HG02610 (cell line): ENCODE measurements at regions not wholly inside any gene's neighbourhood (a gene's known extent, or its start where the extent isn't known, plus 50 kb on each side); places are given as distances from the start of the nearest gene placed in this dataset.

Experiments used
- ATAC-seq: cut with Tn5 transposase; IDR thresholded peaks from one replicate; pipeline ENCODE4 v1.9.1; 2021; ENCODE audit warnings: mild to moderate bottlenecking, moderate library complexity; ENCODE audit not compliant: unreplicated experiment

DNA sequence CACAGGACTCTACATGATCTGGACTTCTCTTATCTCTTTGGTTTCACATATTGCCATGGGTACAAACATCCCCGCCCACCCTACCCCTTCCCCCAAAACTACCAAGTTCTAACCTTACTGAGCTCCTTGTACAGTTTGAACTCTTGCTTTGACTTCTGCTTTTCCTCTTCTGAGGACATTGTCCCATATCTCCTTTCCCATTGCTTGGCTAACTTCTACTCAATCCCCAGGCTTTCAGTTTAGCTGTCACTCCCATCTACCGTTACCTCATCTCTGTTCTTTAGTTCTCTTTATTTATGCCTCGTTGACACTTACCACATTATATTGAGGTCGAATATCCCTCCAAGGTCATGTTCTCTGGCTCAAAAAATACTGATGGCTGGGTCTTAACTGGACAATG is 393.5 kb upstream of the CADM1 start:
- no peak for ATAC-seq

DNA sequence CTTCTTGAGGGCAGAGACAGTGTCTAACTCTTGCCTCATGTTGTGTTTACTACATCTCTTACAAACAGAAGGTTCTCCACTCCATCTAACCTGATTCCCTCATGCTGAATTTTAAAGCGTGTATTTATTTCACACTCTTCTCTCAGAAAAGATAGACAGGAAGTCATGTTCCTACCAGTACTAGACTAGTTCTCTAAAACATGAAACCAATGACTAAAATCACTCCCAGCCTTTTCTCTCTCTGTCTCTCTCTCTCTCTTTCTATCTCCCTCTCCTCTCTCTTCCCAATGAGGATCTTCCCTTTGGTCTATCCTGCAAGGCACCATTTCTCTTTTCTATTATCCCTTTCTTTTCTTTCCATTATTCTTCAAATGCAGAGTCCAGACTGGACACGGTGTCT is 391.9 kb upstream of the CADM1 start:
- ATAC-seq = peak; percentile 48

DNA sequence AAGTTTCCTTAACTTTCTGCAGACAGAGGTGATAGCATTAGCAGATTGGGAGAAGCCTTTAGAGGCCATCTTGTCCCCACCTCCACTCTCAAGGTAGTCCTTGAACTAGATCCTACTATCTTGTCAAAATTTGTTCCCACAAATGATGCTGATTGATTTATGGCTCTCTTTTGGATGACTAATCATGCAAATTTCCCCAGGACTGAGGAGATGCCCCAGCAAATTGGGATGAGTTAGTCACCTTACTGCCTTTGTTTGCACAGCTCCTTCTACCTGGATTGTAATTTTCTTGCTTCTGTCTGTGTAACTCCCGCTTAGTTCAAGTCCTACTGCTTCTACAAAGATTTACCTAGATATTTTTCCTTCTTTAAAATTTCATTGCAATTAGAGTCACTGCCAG is 391.4 kb upstream of the CADM1 start:
- no peak for ATAC-seq

DNA sequence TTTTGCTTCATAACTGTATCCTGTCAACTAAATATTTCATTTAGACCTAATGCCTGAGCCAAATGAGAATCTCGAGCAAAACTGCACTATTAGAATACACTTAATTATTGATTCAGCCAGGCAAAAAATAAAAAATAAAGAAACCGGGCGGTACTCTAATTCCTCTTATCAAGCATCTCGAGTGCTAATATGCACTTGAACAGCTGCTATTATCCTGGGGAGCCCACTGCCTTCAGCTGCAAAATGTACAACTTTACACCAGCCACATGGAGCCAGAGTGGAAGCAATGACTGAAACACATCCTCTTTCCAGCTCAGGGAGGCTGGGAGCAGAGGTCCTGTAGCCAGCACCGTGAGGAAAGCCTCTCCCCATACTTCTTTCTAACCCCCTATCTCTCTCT is 390.0 kb upstream of the CADM1 start:
- no peak for ATAC-seq

DNA sequence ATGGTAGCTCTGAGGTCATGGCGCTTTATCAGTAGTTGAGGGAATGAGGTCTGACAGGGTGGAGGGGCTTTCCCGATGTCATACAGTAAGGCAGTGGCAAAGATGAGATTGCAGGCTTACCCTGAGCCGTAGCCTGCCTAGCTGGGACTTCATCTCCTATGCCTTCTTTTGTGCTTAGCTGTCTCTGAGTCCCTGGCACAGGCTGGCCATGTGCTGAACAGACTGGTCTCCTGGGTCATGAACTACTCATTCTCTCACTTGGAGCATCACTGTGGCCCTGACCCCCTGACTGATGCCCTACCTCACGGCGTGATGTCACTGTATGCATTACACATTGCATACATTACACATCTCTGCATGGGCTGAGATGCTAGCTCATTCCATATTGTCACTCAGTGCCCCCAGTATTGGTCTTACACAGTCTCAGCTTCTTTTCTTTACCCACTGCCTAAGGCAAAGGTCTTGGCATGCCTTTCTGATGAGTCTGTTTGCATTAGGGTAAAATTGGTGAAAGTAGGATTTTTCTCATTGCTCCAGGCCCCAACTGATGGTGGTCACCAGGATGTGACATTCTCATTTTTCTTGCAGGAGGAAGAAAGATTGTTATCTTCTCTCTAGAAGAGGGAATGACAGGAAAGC is 389.4 kb upstream of the CADM1 start:
- no peak for ATAC-seq

DNA sequence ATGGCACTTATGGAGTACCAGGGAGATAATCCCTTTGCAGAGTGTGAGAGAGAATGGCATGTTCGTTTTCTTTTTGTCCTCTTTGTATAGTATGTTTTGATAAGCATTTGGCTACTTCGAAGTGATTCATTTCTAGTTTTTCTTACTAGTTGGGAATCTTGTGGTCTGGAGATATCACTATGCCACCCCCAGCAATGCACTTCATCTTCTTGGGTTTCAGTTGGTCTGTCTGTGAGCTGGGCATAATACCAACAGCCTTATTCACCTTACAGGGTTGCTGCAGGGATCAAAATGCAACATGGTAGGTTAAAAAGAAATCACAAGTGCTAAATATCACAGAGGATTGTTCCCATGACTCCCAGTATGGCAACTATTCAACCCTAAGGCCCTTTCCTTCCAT is 387.8 kb upstream of the CADM1 start:
- ATAC-seq = no peak

DNA sequence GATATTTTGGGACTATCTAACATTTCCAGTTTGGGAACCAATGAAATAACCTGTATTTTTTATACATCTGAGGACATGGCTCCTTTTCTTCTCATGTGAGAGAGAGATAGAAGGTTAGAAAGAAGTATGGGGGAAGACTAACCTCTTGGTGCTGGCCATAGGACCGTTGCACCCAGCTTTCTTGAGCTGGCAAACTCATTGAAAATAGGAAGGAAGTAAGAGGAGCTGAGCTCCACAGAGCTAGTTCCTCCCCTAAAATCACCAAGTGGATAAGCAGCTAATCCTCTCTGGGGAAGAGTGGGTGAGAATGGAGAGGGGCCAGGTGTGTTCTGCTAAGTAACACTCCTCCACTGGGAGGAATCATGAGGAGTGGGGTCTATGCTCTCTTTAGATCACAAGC is 387.4 kb upstream of the CADM1 start:
- no peak for ATAC-seq

DNA sequence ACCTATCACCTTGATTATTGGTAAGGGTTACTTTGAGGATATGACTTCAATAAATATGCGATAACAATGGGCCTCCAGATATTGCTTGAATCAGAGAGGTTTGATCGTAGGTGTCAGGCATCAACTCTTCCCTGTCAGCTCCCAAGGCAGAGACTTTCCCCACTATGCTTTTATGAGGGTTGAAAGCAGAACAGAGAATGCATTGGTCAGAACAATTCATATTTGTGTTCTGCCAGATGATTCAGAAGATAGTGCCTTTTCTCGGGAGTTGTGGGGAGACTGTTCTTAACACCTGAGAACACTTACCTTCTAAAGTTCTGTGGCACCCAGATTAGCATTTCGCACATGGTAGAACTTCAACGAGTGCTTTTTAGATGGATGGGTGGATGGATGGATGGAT is 386.3 kb upstream of the CADM1 start:
- no peak for ATAC-seq

DNA sequence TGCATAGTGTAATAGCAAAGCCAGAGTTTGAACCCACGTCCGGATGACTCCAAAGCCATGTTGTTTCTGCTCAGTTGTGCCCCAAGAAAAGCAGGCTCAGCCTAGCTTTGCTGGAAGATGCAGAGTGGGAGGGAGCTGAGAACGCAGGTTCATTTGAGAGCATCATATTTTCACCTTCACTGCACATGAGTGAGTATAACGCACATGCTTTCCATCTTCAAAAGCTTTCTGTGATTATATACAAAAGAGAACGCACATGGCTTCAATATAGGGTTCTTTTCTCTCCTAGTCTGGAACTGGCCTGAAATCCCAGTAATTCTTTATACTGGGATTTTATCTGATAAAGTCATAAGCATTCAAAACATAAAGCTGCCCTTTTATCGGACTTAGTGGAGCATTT is 385.5 kb upstream of the CADM1 start:
- ATAC-seq = no peak

DNA sequence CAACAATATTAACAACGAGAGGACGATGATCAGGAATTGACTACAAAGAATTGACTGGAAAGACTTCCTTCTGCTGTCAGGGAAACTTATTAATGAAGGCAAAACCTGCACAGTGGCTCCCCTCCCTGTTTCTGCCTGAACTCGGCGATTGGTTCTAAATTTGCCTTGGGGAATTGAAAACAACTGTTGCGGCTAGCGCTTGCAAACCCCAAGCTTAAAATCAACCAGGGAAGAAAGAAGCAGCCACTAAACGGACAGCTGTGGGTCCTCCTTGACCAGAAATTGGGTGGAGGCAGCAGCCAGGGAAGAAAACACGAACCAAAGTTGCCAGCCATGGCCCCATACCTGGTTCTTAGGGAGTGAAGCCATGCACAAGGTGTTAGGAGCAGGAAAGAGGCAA is 383.5 kb upstream of the CADM1 start:
- ATAC-seq = no peak

DNA sequence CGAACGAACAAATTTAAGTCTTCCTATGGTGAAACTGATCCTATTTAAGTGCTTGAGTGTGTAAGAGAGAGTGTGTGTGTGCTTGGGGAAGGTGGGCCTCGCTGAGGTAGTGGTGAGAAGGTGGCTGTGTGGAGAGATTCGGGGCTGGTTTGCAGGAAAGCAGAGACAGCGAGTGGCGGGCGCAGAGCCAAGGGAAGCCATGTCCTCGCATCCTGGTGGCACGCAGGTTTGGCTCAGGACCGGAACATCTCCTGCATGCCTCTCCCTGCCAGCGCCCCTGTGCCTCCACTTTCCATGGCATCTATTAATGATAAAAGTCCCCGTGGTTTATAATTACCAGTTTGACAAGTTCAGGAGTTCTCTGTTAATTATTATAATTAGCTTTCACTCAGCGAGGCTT is 383.1 kb upstream of the CADM1 start:
- ATAC-seq = no peak

DNA sequence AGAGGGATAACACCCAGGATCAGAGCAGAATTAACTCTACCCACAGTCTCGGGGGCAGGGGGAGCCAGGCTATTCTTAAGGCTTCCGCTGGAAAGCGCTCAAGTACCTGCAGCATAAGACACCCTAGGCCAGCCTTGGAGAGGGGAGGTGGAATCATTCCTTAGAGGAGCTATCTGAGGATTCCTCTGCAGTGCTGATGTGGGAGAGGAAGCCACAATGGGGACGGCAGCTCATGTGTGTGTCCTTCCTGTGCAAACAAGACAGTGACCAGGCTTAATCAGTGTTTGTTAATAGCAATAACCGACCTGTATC is 382.2 kb upstream of the CADM1 start:
- no peak for ATAC-seq

DNA sequence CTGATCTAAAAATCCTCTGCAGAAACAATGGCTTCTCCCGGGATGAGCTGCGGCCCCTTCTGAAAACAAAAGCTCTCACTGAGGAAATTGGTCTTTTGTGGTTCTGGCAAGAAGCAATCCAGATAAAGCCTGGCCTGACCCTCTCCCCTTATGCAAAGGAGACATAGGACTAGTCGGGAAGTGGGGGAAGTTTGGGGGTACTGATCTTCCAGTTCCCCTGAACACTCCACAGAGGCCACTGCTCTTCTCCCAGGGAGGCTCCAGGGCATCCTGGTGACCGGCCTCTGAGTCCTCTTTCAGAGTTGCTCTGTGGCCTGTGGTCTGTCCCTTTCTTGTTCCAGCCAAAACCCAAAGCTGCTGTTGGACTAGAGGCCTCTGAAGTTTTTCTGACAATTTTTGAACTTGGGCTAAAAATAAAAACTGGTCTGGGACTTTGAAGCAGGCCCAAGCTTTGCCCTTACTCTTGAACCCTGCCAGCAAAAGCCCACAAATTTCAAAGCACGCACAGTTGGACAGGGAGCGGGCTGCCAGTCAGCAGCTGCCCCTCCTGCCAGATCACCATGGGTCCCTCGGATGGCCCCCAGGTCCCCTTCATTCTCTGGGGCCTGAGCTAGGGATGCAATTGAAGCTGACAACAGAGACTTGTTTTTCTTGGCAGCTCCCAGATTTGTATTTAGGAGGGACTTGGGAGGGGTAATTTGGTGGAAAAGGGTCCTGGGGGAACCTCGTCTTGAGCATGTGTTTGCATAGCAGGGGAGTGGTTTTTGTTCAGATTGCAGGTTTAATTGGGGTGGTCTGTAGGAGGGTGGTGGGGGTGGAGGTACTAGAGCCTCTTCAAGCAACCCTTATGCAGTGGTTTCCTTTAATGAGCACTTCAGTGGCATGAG is 381.6 kb upstream of the CADM1 start:
- no peak for ATAC-seq

DNA sequence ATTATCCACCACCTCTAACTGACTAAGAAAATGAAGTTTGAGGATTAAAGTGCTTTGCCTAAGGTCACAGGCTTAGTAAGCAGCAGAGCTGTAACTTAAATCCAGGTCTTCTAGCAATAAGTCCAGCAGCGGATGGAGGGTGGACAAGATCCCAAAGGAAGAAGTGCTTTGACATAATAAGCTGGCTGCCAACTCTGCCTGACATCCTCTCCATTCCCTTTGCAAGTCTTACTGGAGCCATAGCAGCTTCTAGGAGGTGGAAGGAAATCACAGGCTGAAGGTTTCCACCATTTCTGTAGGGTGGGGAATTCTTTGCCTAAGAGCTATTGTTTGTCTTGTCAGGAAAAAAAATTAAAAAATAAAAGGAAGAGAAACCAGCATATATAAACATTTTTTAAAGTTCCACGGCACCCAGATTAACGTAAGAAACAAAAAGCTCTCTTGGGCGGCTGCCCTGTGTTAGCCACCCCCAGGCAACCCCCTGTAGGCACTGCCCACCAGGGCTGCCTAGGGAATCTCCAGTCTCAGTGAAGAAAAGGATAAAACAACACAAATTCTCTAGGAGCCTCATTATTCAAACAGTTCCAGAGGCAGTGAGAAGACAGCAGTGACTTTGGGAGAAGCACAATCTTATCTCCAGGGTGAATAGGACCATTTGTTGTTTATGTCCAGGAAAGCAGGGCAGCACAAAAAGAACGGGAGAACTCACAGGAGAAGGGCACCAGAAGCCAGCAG is 380.8 kb upstream of the CADM1 start:
- ATAC-seq = no peak

DNA sequence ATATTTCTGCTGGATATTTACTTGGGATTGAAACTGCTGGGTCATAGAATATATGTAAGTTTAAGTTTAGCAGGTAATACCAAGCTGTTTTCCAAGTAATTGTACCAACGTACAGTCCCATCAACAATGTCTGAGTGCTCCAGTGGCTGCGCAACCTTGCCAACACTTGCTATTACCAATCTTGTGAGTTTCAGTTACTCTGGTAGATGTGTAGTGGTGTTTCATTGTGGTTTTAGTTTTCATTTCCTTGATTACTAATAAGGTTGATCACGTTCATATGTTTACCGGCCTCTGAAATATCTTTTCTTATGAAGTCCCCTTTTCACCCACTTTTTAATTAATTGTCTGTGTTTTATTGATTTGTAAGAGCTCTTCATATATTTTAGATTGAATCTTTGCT is 370.6 kb upstream of the CADM1 start:
- peak; percentile 77 for ATAC-seq

DNA sequence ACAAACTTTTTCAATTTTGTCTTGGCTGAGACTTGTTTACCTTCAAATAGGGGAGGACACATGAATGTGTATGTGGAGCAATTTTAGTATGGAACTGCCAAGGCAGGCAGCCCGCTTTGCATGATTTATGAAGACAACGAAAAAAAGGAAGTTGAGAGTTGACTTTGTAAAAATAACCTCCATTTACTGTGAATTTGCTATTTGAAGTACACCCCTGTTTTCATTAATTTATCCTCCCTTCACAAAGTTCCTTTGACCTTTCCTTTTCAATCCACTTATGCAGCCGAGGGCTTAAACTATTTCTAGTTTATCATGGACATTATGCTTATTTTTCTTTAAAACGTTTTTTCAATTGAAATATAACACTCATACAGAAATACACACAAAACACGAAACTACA is 369.6 kb upstream of the CADM1 start:
- no peak for ATAC-seq

DNA sequence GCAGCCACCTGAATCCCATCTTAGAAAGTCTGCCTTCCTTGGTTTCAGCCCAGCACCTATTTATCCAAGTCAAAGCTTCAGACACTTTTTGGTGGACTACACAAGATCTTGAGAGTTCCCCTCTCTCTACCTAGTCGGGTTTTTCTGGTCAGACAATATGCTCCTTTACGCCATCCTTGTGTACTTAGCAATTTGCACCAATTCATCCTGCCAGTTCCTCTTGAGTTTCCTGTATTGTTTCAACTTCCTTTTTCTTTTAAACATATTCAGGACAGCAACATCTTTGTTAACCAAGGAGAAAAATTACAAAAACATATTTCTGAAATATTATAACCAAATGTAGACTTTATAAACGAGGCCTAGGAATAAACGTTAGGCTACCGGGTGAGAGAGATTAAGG is 368.2 kb upstream of the CADM1 start:
- ATAC-seq = no peak

DNA sequence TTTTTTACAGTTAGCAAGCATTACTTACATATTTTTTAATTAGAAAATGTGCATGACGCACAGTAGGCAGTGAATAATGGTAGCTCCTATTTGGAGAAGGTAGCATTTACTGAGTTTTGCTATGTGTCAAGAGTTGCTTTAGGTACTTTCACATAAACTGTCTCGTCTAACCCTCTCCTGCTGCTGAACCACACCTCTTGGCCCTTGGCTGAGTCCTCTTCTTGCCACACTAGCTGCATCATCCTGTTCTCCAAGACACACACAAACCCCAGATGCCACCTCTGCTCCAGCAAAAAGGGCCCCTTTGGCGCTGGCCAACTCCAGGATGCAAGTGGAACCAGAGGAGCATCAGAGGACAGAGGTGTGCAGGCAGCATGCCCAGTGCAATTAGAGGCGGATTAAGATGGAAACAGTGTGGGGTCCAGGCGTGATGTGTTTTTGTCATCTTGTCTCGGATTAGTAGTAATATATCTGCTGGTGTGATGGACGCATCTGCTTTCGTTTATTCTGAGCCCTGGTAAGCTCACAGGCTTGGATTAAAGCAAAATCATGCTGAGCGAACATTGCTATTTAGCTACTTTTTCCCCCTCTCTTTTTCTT is 367.0 kb upstream of the CADM1 start:
- ATAC-seq = no peak

DNA sequence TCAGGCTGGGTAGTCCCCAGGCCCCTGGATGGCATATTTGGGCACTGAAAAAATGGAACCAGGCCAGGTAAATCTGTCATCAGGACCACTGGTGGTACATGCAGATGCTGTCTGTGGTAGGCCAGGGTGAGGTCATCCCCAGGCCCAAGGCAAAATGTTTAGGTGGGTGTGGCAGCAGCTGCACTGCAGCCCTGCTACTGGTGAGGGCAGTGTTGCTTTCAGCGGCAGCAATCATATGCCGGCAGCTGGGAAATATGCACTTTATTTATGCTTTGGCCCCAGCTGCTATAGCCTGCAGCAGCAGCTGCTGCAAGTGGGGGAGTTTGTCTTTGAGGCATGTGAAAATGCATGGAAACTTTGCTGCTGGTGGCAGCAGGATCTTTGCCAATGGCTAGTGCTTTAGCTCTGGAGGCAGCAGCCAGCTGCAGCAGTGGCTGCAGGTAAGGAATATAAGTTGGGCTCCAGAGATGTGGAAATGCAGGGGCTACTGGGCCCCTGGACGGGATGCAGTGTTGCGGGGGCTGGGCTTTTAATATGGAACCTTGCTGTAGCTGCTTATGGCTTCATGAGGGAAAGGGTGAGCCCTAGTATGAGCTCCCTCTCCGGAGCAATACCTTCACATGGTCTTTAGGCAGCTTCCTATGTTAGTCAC is 365.7 kb upstream of the CADM1 start:
- ATAC-seq = peak; percentile 81

DNA sequence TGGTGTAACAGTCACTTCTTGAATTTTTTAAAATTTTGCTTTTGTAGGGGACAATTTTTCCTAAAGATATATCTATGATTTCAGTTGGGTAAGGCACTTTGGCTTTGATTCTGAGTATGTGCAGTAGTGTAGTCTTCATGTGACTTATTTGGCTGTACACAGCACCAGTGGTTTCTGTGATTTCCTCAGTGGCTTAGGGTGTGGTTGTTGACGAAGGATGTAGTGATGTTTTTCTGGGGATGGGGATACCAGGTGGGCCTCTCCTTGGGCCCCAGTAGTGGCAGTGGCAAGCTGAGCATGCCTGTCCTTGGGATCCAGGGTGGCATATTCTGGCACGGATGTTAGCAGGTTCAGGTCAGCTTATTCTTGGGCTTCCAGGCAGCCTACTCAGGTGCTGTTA is 364.9 kb upstream of the CADM1 start:
- ATAC-seq = no peak

DNA sequence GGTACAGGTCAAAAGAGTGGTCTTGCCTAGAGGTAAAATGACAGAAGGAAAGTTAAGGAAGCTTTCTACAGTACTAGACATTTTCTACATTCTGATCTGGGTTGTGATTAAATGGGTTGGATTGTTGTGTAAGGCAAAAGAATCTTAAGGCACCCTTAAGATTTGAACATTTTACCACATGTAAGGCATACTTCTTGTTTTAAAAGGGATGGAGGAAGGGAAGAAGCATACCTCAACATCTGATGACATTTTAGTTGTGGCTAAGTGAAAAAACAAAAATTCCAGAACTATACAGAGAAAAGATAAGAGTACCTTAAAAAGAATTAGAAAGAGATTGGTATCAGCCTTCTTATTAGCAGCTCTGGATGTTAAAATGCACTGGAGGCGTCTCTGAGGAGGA is 356.0 kb upstream of the CADM1 start:
- no peak for ATAC-seq
